H9 (cell line): ENCODE measurements at regions not wholly inside any gene's neighbourhood (a gene's known extent, or its start where the extent isn't known, plus 50 kb on each side); places are given as distances from the start of the nearest gene placed in this dataset.

Source experiments
- DNase-seq: peaks from one replicate; pipeline ENCODE4 v3.0.0-alpha.2; 2017
- H2AFZ ChIP-seq: one replicate; pipeline ENCODE4 v1.6.1; 2013; ENCODE audit warnings: mild to moderate bottlenecking, low read length, control low read depth, moderate library complexity
- H2AK5ac ChIP-seq: 2 replicates; pipeline ENCODE4 v1.6.1; 2013; ENCODE audit warnings: low read length, control low read depth, mixed read lengths; ENCODE audit not compliant: insufficient read length
- H2BK120ac ChIP-seq: one replicate; pipeline ENCODE4 v1.6.1; 2013; ENCODE audit warnings: low read depth, mild to moderate bottlenecking, low read length, control low read depth, inconsistent platforms; ENCODE audit not compliant: poor library complexity, severe bottlenecking
- H2BK12ac ChIP-seq: 2 replicates; pipeline ENCODE4 v1.6.1; 2013; ENCODE audit warnings: low read length, control low read depth, mixed read lengths, low read depth; ENCODE audit not compliant: insufficient read length
- H2BK15ac ChIP-seq: 2 replicates; pipeline ENCODE4 v1.6.1; 2013; ENCODE audit warnings: low read depth, low read length, control low read depth
- H2BK20ac ChIP-seq: one replicate; pipeline ENCODE4 v1.6.1; 2013; ENCODE audit warnings: low read depth, mild to moderate bottlenecking, low read length, control low read depth, inconsistent platforms; ENCODE audit not compliant: poor library complexity, severe bottlenecking
- H2BK5ac ChIP-seq: 2 replicates; pipeline ENCODE4 v1.6.1; 2013; ENCODE audit warnings: low read length, control low read depth, mixed read lengths; ENCODE audit not compliant: insufficient read length
- H3K14ac ChIP-seq: 2 replicates; pipeline ENCODE4 v1.6.1; 2013; ENCODE audit warnings: low read length, control low read depth; ENCODE audit not compliant: insufficient read depth
- H3K18ac ChIP-seq: 2 replicates; pipeline ENCODE4 v1.6.1; 2013; ENCODE audit warnings: low read depth, mild to moderate bottlenecking, mixed read lengths, low read length, control low read depth; ENCODE audit not compliant: insufficient read length
- H3K23ac ChIP-seq: 2 replicates; pipeline ENCODE4 v1.6.1; 2013; ENCODE audit warnings: low read length, control low read depth, mixed read lengths, low read depth; ENCODE audit not compliant: insufficient read length
- H3K23me2 ChIP-seq: 2 replicates; pipeline ENCODE4 v1.6.1; 2013; ENCODE audit warnings: low read depth, mild to moderate bottlenecking, mixed read lengths, low read length, control low read depth; ENCODE audit not compliant: insufficient read length, poor library complexity, severe bottlenecking
- H3K27ac ChIP-seq: 2 replicates; pipeline ENCODE4 v1.5.1; 2013; ENCODE audit warnings: low read length, control low read depth, mixed read lengths, low read depth; ENCODE audit not compliant: insufficient read length
- H3K27me3 ChIP-seq: 2 replicates; pipeline ENCODE4 v1.6.1; 2013; ENCODE audit warnings: low read length, control low read depth, inconsistent platforms; ENCODE audit not compliant: insufficient read depth
- H3K4ac ChIP-seq: 2 replicates; pipeline ENCODE4 v1.6.1; 2013; ENCODE audit warnings: low read depth, mild to moderate bottlenecking, control low read depth, inconsistent platforms, low read length, moderate library complexity
- H3K4me1 ChIP-seq: 2 replicates; pipeline ENCODE4 v1.6.1; 2013; ENCODE audit warnings: low read length, control low read depth, inconsistent platforms; ENCODE audit not compliant: insufficient read depth
- H3K4me2 ChIP-seq: 2 replicates; pipeline ENCODE4 v1.6.1; 2013; ENCODE audit warnings: low read length, control low read depth, mixed read lengths; ENCODE audit not compliant: insufficient read length, insufficient read depth
- H3K56ac ChIP-seq: 2 replicates; pipeline ENCODE4 v1.6.1; 2013; ENCODE audit warnings: low read depth, mild to moderate bottlenecking, mixed read lengths, low read length, control low read depth; ENCODE audit not compliant: insufficient read length
- H3K79me1 ChIP-seq: 2 replicates; pipeline ENCODE4 v1.6.1; 2013; ENCODE audit warnings: low read depth, mild to moderate bottlenecking, moderate library complexity, low read length, control low read depth, inconsistent platforms; ENCODE audit not compliant: insufficient read depth, poor library complexity, severe bottlenecking
- H3K79me2 ChIP-seq: 2 replicates; pipeline ENCODE4 v1.6.1; 2013; ENCODE audit warnings: low read length, control low read depth, inconsistent platforms; ENCODE audit not compliant: insufficient read depth
- H3K9ac ChIP-seq: 2 replicates; pipeline ENCODE4 v1.6.1; 2013; ENCODE audit warnings: low read length, control low read depth, mixed read lengths; ENCODE audit not compliant: insufficient read length; ENCODE audit errors: extremely low read depth
- H3K9me3 ChIP-seq: one replicate; pipeline ENCODE4 v1.6.1; 2013; ENCODE audit warnings: low read depth, low read length, inconsistent platforms; ENCODE audit not compliant: control insufficient read depth
- H3T11ph ChIP-seq: one replicate; pipeline ENCODE4 v1.6.1; 2013; ENCODE audit warnings: mild to moderate bottlenecking, low read length, control low read depth, inconsistent platforms
- H4K20me1 ChIP-seq: one replicate; pipeline ENCODE4 v1.6.1; 2013; ENCODE audit not compliant: control insufficient read depth, insufficient read length, insufficient read depth
- H4K5ac ChIP-seq: 2 replicates; pipeline ENCODE4 v1.6.1; 2013; ENCODE audit warnings: low read depth, mild to moderate bottlenecking, mixed read lengths, low read length, control low read depth; ENCODE audit not compliant: insufficient read length
- H4K8ac ChIP-seq: replicated peaks from 2 replicates; pipeline ENCODE4 v1.6.1; 2013; ENCODE audit warnings: low read length, control low read depth, mixed read lengths, low read depth; ENCODE audit not compliant: insufficient read length
- H4K91ac ChIP-seq: 2 replicates; pipeline ENCODE4 v1.6.1; 2013; ENCODE audit warnings: low read depth, mild to moderate bottlenecking, moderate library complexity, mixed read lengths, low read length, control low read depth; ENCODE audit not compliant: insufficient read length
- H3K27ac Mint-ChIP-seq, 3 experiments: 2 replicates in 2 of 3; 3 replicates in 1 of 3; pipeline ENCODE4 v1.8.0; 2020 to 2021; ENCODE audit warnings: mixed read lengths in 3 of 3, mild to moderate bottlenecking in 1 of 3, moderate library complexity in 1 of 3
- H3K27me3 Mint-ChIP-seq: 2 replicates; pipeline ENCODE4 v1.8.0; 2021; ENCODE audit warnings: low read depth, mild to moderate bottlenecking, moderate library complexity, mixed read lengths
- H3K36me3 Mint-ChIP-seq, 3 experiments: 2 replicates in 2 of 3; 3 replicates in 1 of 3; pipeline ENCODE4 v1.8.0; 2020 to 2021; ENCODE audit warnings: low read depth in 3 of 3, mixed read lengths in 3 of 3; ENCODE audit not compliant: insufficient read depth in 1 of 3
- H3K4me1 Mint-ChIP-seq, 2 experiments: 2 replicates each; pipeline ENCODE4 v1.8.0; 2020; ENCODE audit warnings: mixed read lengths in 2 of 2
- H3K4me3 Mint-ChIP-seq, 2 experiments: 2 replicates in 1 of 2; 3 replicates in 1 of 2; pipeline ENCODE4 v1.8.0; 2020 to 2021; ENCODE audit warnings: mild to moderate bottlenecking in 2 of 2, mixed read lengths in 2 of 2, moderate library complexity in 1 of 2
- H3K9me3 Mint-ChIP-seq, 2 experiments: 2 replicates in 1 of 2; 3 replicates in 1 of 2; pipeline ENCODE4 v1.8.0; 2020; ENCODE audit warnings: mild to moderate bottlenecking in 2 of 2, mixed read lengths in 2 of 2, moderate library complexity in 1 of 2
- CTCF ChIP-seq: fragments of 200-600 bp; sonication (generic); conservative IDR thresholded peaks from 3 replicates; pipeline ENCODE4 v1.8.0; 2021; ENCODE audit warnings: antibody characterized with exemption, mild to moderate bottlenecking
- WGBS: extraction: QIAGEN DNeasy Blood & Tissue Kit; methylation state at CpG from one replicate; pipeline ENCODE4 v1.1.7; 2013; ENCODE audit warnings: missing lambda C conversion rate, low lambda C conversion rate, mixed read lengths; ENCODE audit not compliant: insufficient read length; ENCODE audit errors: extremely low coverage; 5-methylcytosine and 5-hydroxymethylcytosine counted together

GRCh38 chr20:61161726-61162390, 90.2 kb upstream of the CDH4 start:
- no peak overlapping the region for H3K4ac ChIP-seq
- no peaks in the 10 kb centered on the region for H3K36me3 Mint-ChIP-seq
- H2BK15ac ChIP-seq, result no peak overlapping the region
- H3K9me3 ChIP-seq, result no peaks in the 10 kb centered on the region
- no peak overlapping the region for H3K27ac ChIP-seq
- H3K14ac ChIP-seq, result no peak overlapping the region
- peaks cover 6 to 7% of the 10 kb centered on the region in 2 experiments for H3K4me1 Mint-ChIP-seq
- H4K91ac ChIP-seq, result no peak overlapping the region
- H3K56ac ChIP-seq, result no peak overlapping the region
- no peaks in the 10 kb centered on the region for H3K23me2 ChIP-seq
- H4K5ac ChIP-seq, result no peak overlapping the region
- peaks cover 1% of the 10 kb centered on the region; the same call in 1 of the 2 replicates for H3K4me1 ChIP-seq
- no peak overlapping the region for H3K27ac Mint-ChIP-seq
- no peak overlapping the region for H2AFZ ChIP-seq
- no peak overlapping the region for H2BK5ac ChIP-seq
- no peak overlapping the region for H2BK120ac ChIP-seq
- no peaks in the 10 kb centered on the region for H3K79me2 ChIP-seq
- H3K9ac ChIP-seq, result no peak overlapping the region
- DNase-seq, result no peak
- H3K79me1 ChIP-seq, result no peaks in the 10 kb centered on the region
- no peak overlapping the region for H2AK5ac ChIP-seq
- H4K20me1 ChIP-seq, result no peaks in the 10 kb centered on the region
- H4K8ac ChIP-seq, result no peak overlapping the region
- no peak for TF ChIP-seq CTCF
- H3K9me3 Mint-ChIP-seq, result no peaks in the 10 kb centered on the region
- no peak overlapping the region for H3K4me2 ChIP-seq
- no peak overlapping the region for H3K23ac ChIP-seq
- no CpG with 5 or more reads among the region's 8 CpGs for WGBS
- no peak overlapping the region for H3K18ac ChIP-seq
- no peak overlapping the region for H3K4me3 Mint-ChIP-seq
- no peak overlapping the region for H2BK20ac ChIP-seq
- no peak overlapping the region for H2BK12ac ChIP-seq
- no peak overlapping the region for H3T11ph ChIP-seq
- H3K27me3 Mint-ChIP-seq, result peaks cover 72% of the 10 kb centered on the region
- H3K27me3 ChIP-seq, result no peaks in the 10 kb centered on the region; the same call in 1 of the 2 replicates
